Retinal pigment epithelial cell (primary cell): ENCODE measurements at regions not wholly inside any gene's neighbourhood (a gene's known extent, or its start where the extent isn't known, plus 50 kb on each side); places are given as distances from the start of the nearest gene placed in this dataset.

Experiments used
- DNase-seq: peaks from one replicate; pipeline ENCODE4 v3.0.0-alpha.2; 2010; ENCODE audit warnings: low read depth
- H3K4me3 ChIP-seq: 2 replicates; pipeline ENCODE4 v1.5.1; 2011; ENCODE audit warnings: mild to moderate bottlenecking, low read length, control low read depth, moderate library complexity
- TF ChIP-seq, protein P1 (sequence below): conservative IDR thresholded peaks from 2 replicates; pipeline ENCODE4 v1.5.1; 2011; ENCODE audit warnings: low read depth, low read length, control low read depth, inconsistent platforms

DNA sequence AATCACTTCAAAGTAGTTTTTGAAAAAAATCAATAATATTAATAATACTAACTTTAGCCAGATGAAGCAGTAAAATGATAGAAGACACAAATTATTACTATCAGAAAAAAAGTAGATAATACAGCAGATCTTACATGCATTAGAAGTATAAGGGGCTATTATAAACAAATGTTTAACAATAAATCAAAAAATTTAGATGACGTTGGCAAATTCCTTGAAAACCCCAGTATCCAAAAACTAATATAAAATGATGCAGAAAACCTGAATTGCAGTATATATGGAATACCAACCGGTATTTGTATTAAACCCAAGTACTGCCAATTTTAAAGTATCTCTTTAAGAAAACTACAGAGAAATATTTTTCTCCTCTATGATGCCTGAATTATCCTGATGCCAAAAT, 573.3 kb upstream of the CTNND2 start:
- H3K4me3 ChIP-seq, result no peak overlapping the region
- DNase-seq, result no peak
- TF ChIP-seq, protein P1, sequence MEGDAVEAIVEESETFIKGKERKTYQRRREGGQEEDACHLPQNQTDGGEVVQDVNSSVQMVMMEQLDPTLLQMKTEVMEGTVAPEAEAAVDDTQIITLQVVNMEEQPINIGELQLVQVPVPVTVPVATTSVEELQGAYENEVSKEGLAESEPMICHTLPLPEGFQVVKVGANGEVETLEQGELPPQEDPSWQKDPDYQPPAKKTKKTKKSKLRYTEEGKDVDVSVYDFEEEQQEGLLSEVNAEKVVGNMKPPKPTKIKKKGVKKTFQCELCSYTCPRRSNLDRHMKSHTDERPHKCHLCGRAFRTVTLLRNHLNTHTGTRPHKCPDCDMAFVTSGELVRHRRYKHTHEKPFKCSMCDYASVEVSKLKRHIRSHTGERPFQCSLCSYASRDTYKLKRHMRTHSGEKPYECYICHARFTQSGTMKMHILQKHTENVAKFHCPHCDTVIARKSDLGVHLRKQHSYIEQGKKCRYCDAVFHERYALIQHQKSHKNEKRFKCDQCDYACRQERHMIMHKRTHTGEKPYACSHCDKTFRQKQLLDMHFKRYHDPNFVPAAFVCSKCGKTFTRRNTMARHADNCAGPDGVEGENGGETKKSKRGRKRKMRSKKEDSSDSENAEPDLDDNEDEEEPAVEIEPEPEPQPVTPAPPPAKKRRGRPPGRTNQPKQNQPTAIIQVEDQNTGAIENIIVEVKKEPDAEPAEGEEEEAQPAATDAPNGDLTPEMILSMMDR, result no peak

DNA sequence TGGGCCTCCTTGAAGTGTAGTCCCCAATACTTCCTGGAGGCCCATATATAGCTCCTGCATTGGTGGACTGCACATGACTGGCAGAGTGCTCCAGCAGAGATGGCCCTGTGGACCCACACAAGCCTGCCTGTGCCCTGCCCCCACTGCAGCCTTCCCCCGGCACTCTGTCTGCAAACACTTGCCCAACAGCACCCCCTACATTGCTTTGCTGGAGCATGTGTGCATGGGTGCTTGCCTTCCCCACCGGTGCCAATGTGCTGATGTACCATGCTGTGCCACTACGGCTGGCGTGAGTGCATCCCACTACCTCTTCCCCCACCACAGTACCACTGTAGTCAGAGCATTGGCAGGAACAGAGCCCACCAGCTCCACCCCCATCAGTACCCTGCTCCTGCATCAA, 563.6 kb upstream of the CTNND2 start:
- no peak for DNase-seq
- no peak overlapping the region for H3K4me3 ChIP-seq
- TF ChIP-seq, protein P1, result no peak

DNA sequence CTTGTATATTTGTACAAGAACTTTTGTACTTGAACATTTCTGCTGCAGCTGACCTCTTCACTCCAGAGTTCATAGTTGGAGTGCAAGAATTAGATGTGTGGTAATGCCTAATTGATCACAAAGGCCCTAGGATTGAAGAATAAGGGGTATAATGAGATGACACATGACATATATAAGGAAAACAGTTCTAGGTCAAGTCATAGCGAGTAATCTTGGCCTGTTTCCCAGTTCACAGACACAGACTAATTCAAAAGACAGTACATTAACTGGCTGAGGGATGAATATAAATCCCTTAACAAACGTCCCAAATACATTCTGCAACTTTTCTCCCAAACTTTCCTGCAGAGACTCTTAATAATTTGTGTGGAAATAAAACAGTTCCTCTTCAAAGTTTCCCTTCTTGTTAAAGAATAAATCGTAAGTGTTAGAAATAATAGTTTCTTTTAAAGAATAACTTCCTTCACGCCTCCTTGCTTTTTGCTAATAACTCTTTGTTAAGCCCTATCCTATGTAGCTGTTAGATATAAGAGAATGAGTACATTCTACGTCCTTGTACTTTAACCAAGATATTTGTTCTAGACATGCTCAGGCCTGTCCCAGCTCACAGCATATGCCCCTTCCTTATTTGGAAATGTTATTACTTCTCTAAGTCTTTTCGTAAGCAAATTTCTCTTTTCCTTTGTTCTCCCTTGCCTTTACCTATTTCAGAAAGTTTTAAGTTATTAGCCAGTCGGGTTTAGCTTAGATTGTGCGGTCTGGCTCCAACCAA, 556.4 kb upstream of the CTNND2 start:
- no peak overlapping the region for H3K4me3 ChIP-seq
- DNase-seq, result no peak
- TF ChIP-seq, protein P1, result no peak

DNA sequence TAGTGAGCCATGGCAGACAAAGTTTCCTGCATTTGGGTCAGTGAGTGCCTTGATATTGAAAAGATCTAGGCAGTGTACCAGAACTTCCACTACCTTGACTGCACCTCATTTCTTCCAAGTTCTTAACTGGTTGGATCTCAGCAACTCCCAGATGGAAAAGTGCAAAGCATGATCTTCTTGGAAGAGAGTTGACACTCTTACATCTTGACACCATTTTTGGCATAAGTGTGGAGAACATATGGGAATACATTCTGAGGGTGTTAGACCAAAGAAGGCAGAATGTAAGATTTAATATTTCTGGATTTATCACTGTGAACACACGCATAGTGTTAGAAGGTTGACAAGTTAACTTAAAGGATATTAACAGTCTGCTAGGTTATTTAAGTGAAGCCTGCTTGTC, 555.1 kb upstream of the CTNND2 start:
- TF ChIP-seq, protein P1, result no peak
- no peak for DNase-seq
- no peak overlapping the region for H3K4me3 ChIP-seq

DNA sequence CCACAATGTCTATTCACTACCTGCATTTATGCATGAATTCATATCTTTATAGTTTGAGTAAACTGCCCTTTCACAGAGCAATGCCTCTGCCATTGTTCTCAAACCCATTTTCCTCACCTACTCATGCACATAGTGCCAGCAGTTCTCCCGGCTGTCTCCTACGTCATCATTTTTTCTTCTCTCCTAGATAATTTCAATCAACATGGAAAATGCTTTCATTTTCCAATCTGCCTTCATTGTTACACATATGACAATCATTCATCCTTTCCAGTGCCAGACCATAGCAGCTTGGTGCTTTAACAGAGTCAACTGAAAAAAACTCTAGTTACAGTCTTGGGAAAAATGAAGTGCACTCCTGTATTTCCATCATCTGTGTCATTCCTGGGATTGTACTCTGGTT, 514.8 kb upstream of the CTNND2 start:
- H3K4me3 ChIP-seq, result no peak overlapping the region
- no peak for DNase-seq
- TF ChIP-seq, protein P1, result no peak

DNA sequence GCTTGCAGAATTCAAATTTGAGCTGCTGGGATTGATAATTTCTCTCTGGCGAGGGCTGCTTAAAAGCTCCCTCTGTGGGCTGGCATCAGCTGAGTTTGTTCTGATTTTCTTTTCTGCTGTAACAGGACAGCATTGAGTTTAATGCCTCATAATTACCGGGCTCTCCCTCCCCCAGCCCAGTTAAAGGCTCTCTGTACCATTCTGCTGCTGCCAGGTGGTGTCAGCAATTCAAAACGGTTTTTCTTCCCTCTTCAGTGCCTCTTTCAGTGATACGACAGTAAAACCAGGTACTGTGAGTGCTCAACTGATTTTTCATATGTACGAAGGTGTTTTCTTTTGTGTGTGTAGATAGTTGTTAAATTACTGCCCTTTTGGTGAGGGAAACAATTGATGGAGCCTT, 509.3 kb upstream of the CTNND2 start:
- no peak for DNase-seq
- TF ChIP-seq, protein P1, result no peak
- no peak overlapping the region for H3K4me3 ChIP-seq

DNA sequence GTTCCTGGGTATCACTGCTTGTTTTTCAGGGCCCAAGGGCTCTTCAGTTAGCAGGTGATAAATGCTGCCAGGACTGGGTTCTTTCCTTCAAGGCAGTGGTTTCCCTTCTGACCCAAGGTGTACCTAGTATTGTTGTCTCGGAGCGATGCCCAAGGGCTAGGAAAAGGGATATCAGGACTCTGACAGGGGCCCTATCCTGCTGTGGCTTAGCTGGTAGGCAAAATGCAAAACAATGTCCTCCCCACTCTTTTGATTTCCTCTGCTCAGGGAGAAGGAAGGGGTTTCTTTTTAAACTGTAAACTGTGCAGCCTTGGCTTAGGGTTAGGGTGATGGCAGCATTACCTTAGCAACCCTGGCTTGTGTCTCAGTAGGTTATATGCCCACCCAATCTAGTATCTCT, 508.8 kb upstream of the CTNND2 start:
- H3K4me3 ChIP-seq, result no peak overlapping the region
- TF ChIP-seq, protein P1, result no peak
- no peak for DNase-seq
